CD4-positive, CD25-positive, alpha-beta regulatory T cell (primary cell): ENCODE measurements at regions not wholly inside any gene's neighbourhood (a gene's known extent, or its start where the extent isn't known, plus 50 kb on each side); places are given as distances from the start of the nearest gene placed in this dataset.
"Not testable (repeated sequence)": the region's sequence is repeated elsewhere in the genome, so short reads cannot be mapped to it uniquely, and the experiment has no call there.

Experiments
- ATAC-seq, 2 donors: fragments of 150-1000 bp; cut with Tn5 transposase; one replicate each; pipeline ENCODE4 v1.10.0; 2021; ENCODE audit warnings: low read depth in 2 of 2, moderate number of reproducible peaks in 2 of 2, moderate library complexity in 1 of 2
- DNase-seq, 3 donors: peaks; one replicate each; pipeline versions ENCODE4 v3.0.0 to v3.0.0-alpha.2; 2012 to 2022; ENCODE audit warnings: mixed read lengths in 1 of 3
- H3K27ac ChIP-seq: one replicate; pipeline ENCODE4 v1.7.0; 2013; ENCODE audit warnings: mild to moderate bottlenecking, low read length; ENCODE audit not compliant: insufficient read depth, poor library complexity, severe bottlenecking
- H3K27me3 ChIP-seq: one replicate; pipeline ENCODE4 v1.7.0; 2013; ENCODE audit warnings: low read length; ENCODE audit not compliant: control insufficient read depth, insufficient read depth
- H3K36me3 ChIP-seq: one replicate; pipeline ENCODE4 v1.7.0; 2013; ENCODE audit warnings: mild to moderate bottlenecking, low read length, moderate library complexity; ENCODE audit not compliant: control insufficient read depth, insufficient read depth
- H3K4me1 ChIP-seq: 2 replicates; pipeline ENCODE4 v1.7.0; 2013; ENCODE audit warnings: mild to moderate bottlenecking, low read length; ENCODE audit not compliant: insufficient read depth, control insufficient read depth, poor library complexity, severe bottlenecking
- H3K4me3 ChIP-seq: one replicate; pipeline ENCODE4 v1.7.0; 2013; ENCODE audit warnings: low read depth, mild to moderate bottlenecking, low read length, moderate library complexity
- H3K9me3 ChIP-seq, 2 experiments: 1 replicate in 1 of 2; 2 replicates in 1 of 2; pipeline ENCODE4 v1.7.0; 2013; ENCODE audit warnings: low read length in 2 of 2, mild to moderate bottlenecking in 1 of 2, moderate library complexity in 1 of 2; ENCODE audit not compliant: control insufficient read depth in 2 of 2
- H3K27ac Mint-ChIP-seq, 3 donors: one replicate each; pipeline ENCODE4 v1.8.0; 2020 to 2022; ENCODE audit warnings: mild to moderate bottlenecking in 3 of 3, mixed read lengths in 3 of 3, moderate library complexity in 2 of 3
- H3K27me3 Mint-ChIP-seq: one replicate; pipeline ENCODE4 v1.8.0; 2022; ENCODE audit warnings: mild to moderate bottlenecking, mixed read lengths
- H3K36me3 Mint-ChIP-seq: one replicate; pipeline ENCODE4 v1.8.0; 2020; ENCODE audit warnings: mixed read lengths
- H3K4me1 Mint-ChIP-seq, 4 donors: one replicate each; pipeline ENCODE4 v1.8.0; 2020 to 2022; ENCODE audit warnings: mixed read lengths in 4 of 4, mild to moderate bottlenecking in 1 of 4
- H3K4me3 Mint-ChIP-seq, 4 donors: one replicate each; pipeline ENCODE4 v1.8.0; 2020 to 2022; ENCODE audit warnings: mild to moderate bottlenecking in 4 of 4, mixed read lengths in 4 of 4, moderate library complexity in 3 of 4
- H3K9me3 Mint-ChIP-seq, 7 donors: one replicate each; pipeline ENCODE4 v1.8.0; 2020 to 2022; ENCODE audit warnings: mixed read lengths in 7 of 7, mild to moderate bottlenecking in 3 of 7, moderate library complexity in 2 of 7

- Histone ChIP-seq H3K4me3 (no peak overlapping the region), H3K9me3 (peaks cover 0 to 7% of the 10 kb centered on the region in 2 experiments), H3K27me3 (peaks cover 2% of the 10 kb centered on the region), H3K36me3 (no peaks in the 10 kb centered on the region), H3K27ac (no peak overlapping the region), H3K4me1 (no peaks in the 10 kb centered on the region)
- H3K27me3 Mint-ChIP-seq = peaks cover 5% of the 10 kb centered on the region
- DNase-seq (no peak), ATAC-seq (no peak)
- H3K4me3 Mint-ChIP-seq = no peak overlapping the region
- H3K36me3 Mint-ChIP-seq = no peaks in the 10 kb centered on the region
- peaks cover 0 to 8% (median 0%) of the 10 kb centered on the region in 7 donors for H3K9me3 Mint-ChIP-seq
- H3K27ac Mint-ChIP-seq = no peak overlapping the region
- H3K4me1 Mint-ChIP-seq = no peaks in the 10 kb centered on the region
Measured at GRCh38 chr7:149703044-149703650, 70.2 kb downstream of the ZNF467 start.

GRCh38 chr7:149701495-149702240, 71.7 kb downstream of the ZNF467 start:
- H3K4me1 Mint-ChIP-seq = no peaks in the 10 kb centered on the region
- H3K27me3 Mint-ChIP-seq = peaks cover 14% of the 10 kb centered on the region
- Histone ChIP-seq H3K4me1 (no peaks in the 10 kb centered on the region), H3K27me3 (peaks cover 2% of the 10 kb centered on the region), H3K9me3 (peaks cover 0 to 7% of the 10 kb centered on the region in 2 experiments), H3K36me3 (no peaks in the 10 kb centered on the region), H3K27ac (no peak overlapping the region), H3K4me3 (no peak overlapping the region)
- DNase-seq (no peak), ATAC-seq (no peak)
- no peak overlapping the region for H3K27ac Mint-ChIP-seq
- H3K36me3 Mint-ChIP-seq = no peaks in the 10 kb centered on the region
- H3K4me3 Mint-ChIP-seq = no peak overlapping the region
- peaks cover 0 to 16% (median 4%) of the 10 kb centered on the region in 7 donors for H3K9me3 Mint-ChIP-seq

GRCh38 chr7:149697767-149698166, 75.6 kb downstream of the ZNF467 start:
- Mint-ChIP-seq H3K9me3 (peaks cover 0 to 19% (median 7%) of the 10 kb centered on the region in 7 donors), H3K27me3 (peaks cover 30% of the 10 kb centered on the region)
- ATAC-seq, H3K4me1 Mint-ChIP-seq, H3K27ac Mint-ChIP-seq, DNase-seq, H3K36me3 Mint-ChIP-seq, H3K9me3 ChIP-seq, H3K4me1 ChIP-seq, H3K27ac ChIP-seq, H3K4me3 ChIP-seq, H3K4me3 Mint-ChIP-seq, H3K36me3 ChIP-seq: not testable (repeated sequence)
- peaks cover 12% of the 10 kb centered on the region for H3K27me3 ChIP-seq

GRCh38 chr7:149696280-149696679, 77.1 kb downstream of the ZNF467 start:
- Histone ChIP-seq H3K4me1 (no peaks in the 10 kb centered on the region), H3K27ac (no peak overlapping the region), H3K4me3 (no peak overlapping the region), H3K27me3 (peaks cover 14% of the 10 kb centered on the region), H3K36me3 (no peaks in the 10 kb centered on the region), H3K9me3 (peaks cover 2 to 7% of the 10 kb centered on the region in 2 experiments)
- Mint-ChIP-seq H3K27me3 (peaks cover 42% of the 10 kb centered on the region), H3K9me3 (peaks cover 0 to 19% (median 7%) of the 10 kb centered on the region in 7 donors), H3K36me3 (no peaks in the 10 kb centered on the region), H3K27ac (no peak overlapping the region), H3K4me1 (peaks cover 0 to 6% (median 1%) of the 10 kb centered on the region in 4 donors), H3K4me3 (no peak overlapping the region)
- no peak for ATAC-seq
- DNase-seq = no peak

GRCh38 chr7:149692557-149692982, 80.8 kb downstream of the ZNF467 start:
- DNase-seq (no peak), ATAC-seq (no peak)
- Histone ChIP-seq H3K27me3 (peaks cover 35% of the 10 kb centered on the region), H3K4me3 (no peak overlapping the region), H3K27ac (no peak overlapping the region), H3K36me3 (no peaks in the 10 kb centered on the region), H3K4me1 (no peaks in the 10 kb centered on the region), H3K9me3 (peaks cover 0 to 8% of the 10 kb centered on the region in 2 experiments)
- Mint-ChIP-seq H3K4me1 (peaks cover 0 to 6% (median 1%) of the 10 kb centered on the region in 4 donors), H3K36me3 (no peaks in the 10 kb centered on the region), H3K4me3 (no peak overlapping the region), H3K27me3 (peaks cover 72% of the 10 kb centered on the region), H3K9me3 (peaks cover 0 to 14% (median 3%) of the 10 kb centered on the region in 7 donors), H3K27ac (peak overlapping the region in 1 of 3 donors; percentile 71)

- Mint-ChIP-seq H3K4me3 (no peak overlapping the region), H3K27me3 (peaks cover 75% of the 10 kb centered on the region), H3K36me3 (no peaks in the 10 kb centered on the region), H3K9me3 (peaks cover 0 to 8% (median 2%) of the 10 kb centered on the region in 7 donors), H3K4me1 (peaks cover 0 to 6% (median 1%) of the 10 kb centered on the region in 4 donors), H3K27ac (no peak overlapping the region)
- Histone ChIP-seq H3K27ac (no peak overlapping the region), H3K9me3 (peaks cover 0 to 8% of the 10 kb centered on the region in 2 experiments), H3K36me3 (no peaks in the 10 kb centered on the region), H3K27me3 (peaks cover 35% of the 10 kb centered on the region), H3K4me3 (no peak overlapping the region), H3K4me1 (no peaks in the 10 kb centered on the region)
- DNase-seq (no peak), ATAC-seq (no peak)
Measured at GRCh38 chr7:149692056-149692455, 81.3 kb downstream of the ZNF467 start.

GRCh38 chr7:149690688-149691446, 82.5 kb downstream of the ZNF467 start:
- Histone ChIP-seq H3K4me3 (no peak overlapping the region), H3K9me3 (peaks cover 0 to 7% of the 10 kb centered on the region in 2 experiments), H3K27ac (no peak overlapping the region), H3K4me1 (no peaks in the 10 kb centered on the region), H3K27me3 (peaks cover 34% of the 10 kb centered on the region), H3K36me3 (no peaks in the 10 kb centered on the region)
- H3K36me3 Mint-ChIP-seq = no peaks in the 10 kb centered on the region
- no peak overlapping the region for H3K27ac Mint-ChIP-seq
- ATAC-seq (no peak), DNase-seq (no peak)
- peaks cover 0 to 6% (median 1%) of the 10 kb centered on the region in 4 donors for H3K4me1 Mint-ChIP-seq
- no peak overlapping the region for H3K4me3 Mint-ChIP-seq
- peaks cover 0 to 5% (median 1%) of the 10 kb centered on the region in 7 donors for H3K9me3 Mint-ChIP-seq
- H3K27me3 Mint-ChIP-seq = peaks cover 78% of the 10 kb centered on the region
